ENCODE measurements at regions not wholly inside any gene's neighbourhood (a gene's known extent, or its start where the extent isn't known, plus 50 kb on each side); places are given as distances from the start of the nearest gene placed in this dataset.
"Not testable (repeated sequence)": the region's sequence is repeated elsewhere in the genome, so short reads cannot be mapped to it uniquely, and the experiment has no call there.

DNA sequence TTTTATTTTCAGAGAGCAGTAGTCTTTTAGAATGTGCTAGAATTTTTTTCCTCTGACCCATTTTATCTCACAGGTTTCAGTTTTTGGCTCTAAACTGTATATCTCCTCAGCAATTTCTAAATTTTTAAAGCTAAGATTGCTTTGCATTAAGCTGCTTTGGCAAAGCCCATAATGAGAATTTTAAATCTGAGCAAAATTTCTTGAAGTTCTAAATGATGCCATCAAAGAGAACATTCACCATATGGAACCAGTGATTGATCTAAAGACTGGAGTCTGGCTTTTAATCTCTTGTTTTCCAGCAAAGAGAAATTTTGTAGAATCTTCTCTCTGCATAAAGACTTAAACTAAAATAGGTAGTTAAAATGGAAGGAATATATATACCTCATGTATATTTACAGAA, 313.6 kb downstream of the TBC1D32 start:
- DNase-seq (ENCODE audit: low read depth), result no peak

DNA sequence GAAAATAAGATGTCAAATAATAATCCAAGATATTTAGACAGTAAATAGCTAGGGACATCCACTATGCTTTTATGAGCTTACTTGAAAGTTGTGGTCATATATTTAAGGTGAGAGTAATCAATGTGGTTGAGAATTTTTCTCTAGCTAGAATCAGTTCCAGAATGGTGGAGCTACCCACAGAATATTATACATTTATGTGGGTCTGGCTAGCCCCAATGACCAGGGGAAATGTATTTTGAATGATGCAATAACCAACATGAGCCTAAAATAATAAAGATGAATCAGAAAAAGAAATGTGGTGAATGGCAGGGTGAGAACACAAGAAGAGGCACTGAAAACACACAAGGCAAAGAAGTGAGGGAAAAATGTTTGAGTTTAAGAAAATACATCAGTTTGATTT, 325.7 kb downstream of the TBC1D32 start:
- DNase-seq (ENCODE audit: low read depth), result no peak

DNA sequence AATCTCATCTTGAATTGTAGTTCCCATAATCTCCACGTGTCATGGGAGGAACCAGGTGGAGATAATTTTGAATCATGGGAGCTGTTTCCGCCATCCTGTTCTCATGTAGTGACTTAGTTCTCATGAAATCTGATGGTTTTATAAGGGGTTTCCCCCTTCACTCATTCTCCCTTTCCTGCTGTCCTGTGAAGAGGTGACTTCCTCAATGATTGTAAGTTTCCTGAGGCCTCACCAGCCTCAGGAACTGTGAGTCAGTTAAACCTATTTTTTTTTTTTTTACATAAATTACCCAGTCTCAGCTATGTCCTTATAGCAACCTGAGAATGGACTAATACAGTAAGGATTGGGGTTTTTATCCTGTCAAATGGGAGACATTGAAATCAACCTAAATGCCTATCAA, 328.3 kb downstream of the TBC1D32 start:
- DNase-seq (ENCODE audit: low read depth), result no peak

DNA sequence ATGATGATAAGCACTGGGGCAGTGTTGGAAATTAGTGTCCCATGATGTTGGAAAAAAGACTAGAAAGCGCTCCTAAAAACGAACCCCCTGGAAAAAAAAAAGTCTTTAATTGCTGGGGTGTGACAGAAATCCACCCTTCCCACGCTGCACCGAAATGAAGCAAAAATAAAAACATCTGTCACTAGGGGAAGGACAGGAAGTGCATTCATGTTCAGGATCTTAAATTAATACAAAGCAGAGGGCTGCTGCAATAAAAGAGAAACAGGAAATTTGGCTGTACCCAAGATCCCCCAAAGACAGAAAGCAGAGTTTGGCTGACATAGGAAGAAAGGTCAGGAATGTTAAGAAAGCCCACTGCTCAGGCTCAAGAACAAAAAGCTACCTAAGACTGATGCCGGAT, 333.9 kb downstream of the TBC1D32 start:
- no peak for DNase-seq (ENCODE audit: low read depth)

DNA sequence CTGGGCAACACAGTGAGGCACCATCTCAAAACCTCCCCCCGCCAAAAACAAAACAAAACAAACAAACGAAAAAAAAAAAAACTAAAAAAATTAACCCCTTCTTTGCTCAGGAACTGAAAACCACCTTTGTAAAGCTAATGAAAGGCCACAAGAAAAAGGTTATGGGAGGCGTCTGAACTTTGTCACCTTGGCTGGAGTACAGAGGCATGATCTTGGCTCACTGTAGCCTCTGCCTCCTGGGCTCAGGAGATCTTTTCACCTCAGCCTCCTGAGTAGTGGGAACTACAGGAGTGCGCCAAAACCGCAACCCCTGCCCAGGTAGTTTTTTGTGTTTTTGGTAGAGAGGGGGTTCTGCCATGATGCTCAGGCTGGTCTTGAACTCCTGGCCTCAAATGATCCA, 337.9 kb downstream of the TBC1D32 start:
- DNase-seq (ENCODE audit: low read depth), result no peak

DNA sequence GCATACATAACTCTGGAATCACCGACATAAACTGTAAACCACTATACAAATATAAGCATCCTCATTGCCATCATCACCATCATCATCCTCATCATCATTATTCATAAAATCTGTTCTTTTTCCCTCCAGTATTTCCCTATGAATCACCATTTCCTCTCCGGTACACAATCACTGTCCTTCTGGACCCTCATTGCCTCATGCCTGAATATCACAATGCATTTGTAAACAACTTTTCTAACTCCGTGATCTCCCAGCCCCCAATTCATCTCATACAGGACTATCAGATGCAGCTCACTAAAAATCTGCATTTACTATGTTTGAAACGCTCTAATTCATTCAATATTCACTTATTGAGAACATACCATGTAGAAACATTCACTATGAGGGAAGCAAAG, 339.7 kb downstream of the TBC1D32 start:
- no peak for DNase-seq (ENCODE audit: low read depth)

DNA sequence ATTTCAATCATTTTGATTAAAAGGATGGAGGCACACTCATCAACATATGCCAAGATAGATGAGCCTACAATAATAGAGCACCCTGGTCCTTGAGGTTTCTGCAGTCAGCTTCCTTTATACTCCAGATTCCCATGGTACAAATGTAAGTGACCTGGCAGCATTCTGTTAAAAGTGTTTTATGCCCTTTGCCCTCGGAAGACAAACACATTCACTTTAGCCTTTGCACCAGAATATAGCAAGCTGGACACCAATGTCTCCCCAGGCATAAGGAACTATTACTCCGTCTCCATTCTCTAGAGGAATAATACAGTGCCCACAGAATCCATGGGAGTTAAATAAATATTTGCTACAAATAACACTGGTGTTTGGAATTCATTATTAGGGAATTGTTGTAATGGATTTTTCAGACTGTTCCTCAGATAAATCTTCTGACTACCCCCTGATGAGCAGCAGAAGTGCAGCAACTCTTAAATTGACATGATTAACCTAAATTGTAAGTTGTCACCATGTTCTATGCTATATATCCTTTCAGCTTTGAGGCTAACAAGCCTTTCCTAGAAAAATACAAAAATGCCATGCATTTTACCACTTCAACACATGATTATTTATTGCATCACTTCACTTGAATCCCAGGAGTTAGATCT, 340.2 kb downstream of the TBC1D32 start:
- no peak for DNase-seq (ENCODE audit: low read depth)

DNA sequence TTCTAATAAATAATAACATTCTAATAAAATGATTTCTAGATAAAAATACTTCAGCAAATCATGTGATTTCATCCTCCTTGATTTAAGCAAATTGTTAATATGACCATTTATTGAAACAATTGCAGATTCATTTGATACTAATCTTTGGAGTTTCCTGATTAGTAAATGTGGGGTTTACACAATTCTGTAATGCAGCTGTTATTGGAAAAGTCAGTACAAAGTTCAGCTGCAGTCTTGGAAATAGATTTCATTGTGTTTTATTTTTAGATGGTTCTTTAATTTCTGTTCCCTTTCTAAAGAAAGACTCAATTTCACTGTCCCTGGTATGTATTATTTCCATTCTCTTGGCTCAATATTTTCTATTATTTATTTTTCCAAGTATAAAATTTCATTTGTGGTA, 342.0 kb downstream of the TBC1D32 start:
- no peak for DNase-seq (ENCODE audit: low read depth)

DNA sequence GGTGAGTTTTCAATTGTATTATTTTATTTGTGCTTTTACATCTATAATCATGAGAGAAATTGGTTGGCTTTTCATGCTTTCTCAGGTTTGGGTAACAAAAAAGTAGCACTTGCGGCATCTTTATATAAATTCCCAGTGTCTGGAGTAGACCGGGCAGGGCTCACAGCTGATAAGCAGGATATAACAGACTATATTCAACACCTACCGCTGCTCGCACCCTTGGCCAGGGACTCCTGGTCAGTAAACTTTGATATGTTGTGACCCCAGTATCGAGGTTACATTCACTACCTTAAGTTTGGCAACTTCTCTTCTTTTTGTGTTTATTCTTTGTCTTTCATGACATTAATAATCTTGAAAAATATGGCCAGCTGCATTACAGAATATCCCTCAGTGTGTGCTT, 343.4 kb downstream of the TBC1D32 start:
- no peak for DNase-seq (ENCODE audit: low read depth)

DNA sequence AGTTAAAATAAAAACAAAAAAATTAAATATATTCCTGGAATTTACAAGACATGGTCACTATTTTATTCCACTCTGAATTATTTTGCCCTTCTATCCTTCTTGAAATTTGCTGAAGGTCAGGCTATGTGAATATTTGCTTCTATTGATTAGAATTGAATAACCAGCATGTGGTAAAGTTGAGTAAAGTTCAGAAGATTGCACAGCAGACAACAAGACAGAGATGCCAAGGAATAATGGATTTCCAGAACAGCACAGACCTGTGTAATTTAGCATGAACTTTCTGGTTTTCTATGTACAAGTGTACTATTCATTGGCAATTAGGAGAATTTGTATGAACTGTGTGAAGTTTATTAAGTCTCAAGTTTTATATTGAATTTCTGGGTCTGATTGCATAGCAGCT, 352.4 kb downstream of the TBC1D32 start:
- no peak for DNase-seq (ENCODE audit: low read depth)

DNA sequence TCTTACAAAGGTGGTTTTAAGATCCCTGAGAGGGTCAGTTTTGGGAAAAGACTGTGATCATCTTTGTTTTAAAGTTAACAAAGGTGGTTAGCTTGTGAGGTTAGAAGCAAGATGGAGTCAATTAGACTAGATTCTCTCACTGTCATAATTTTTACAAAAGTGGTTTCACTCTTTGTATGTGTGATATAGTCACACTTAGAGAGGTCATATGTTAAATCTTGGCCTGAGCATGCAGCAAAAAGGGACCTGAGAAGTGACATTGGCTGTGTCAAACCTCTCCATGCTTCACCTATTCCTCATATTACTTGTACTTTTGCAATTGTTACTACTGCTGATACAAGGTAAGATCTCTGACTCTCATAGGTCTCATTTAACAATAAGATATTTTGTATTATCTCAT, 368.0 kb downstream of the TBC1D32 start:
- no peak for DNase-seq (ENCODE audit: low read depth)

DNA sequence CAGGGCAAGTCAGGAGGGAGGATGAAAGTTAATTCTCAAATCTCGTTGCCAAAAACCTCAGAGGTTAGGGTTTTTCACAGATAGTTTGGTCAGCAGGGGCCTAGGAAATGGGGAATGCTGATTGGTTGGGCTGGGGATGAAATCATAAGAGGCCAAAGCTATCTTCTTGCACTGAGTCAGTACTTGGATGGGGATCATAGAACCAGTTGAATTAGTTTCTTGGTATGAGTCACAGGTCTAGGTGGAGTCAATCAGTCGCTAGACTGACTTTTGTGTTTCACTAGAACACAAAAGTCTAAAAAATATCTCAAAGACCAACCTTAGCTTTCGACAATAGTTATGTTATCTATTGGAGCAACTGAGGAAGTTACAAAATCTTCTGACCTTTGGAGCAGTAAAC, 368.5 kb downstream of the TBC1D32 start:
- DNase-seq (ENCODE audit: low read depth), result peak; percentile 6

DNA sequence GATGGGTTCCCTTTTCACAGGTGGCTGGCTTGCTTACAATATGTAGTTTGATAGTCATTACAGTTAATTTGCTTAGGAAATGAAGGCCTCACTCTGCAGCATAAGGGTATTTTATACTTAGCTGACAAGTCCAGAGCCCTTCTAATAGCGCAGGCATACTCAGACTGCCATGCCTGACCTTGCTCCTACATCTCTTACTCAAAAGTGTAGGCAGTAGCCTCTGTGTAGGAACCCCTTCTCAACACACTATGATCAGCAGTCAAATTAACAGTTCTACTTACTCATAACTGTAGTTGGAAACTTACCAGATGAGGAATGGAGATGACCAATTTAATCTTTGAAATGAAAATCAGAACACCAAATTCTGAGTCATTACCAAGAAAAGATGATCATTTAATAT, 373.5 kb downstream of the TBC1D32 start:
- DNase-seq (ENCODE audit: low read depth), result no peak

DNA sequence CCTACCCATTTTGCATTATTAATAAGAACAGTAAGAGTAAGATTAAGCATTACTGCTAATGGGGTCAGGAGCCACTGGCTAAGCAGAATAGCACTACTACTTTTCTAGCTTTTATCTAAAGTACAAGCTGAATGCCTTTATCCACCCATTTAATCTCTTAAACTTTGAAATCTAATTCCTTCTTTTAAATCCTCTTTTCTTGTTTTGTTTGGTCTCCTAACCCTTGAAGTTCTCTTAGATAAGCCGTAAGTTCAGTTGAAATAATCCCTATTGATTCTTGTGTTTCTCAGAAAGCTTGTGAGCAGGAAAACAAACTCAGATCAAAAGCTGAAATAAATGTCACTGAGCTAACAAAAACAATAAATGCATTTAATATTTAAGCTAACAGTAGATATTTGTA, 380.2 kb downstream of the TBC1D32 start:
- no peak for DNase-seq (ENCODE audit: low read depth)

DNA sequence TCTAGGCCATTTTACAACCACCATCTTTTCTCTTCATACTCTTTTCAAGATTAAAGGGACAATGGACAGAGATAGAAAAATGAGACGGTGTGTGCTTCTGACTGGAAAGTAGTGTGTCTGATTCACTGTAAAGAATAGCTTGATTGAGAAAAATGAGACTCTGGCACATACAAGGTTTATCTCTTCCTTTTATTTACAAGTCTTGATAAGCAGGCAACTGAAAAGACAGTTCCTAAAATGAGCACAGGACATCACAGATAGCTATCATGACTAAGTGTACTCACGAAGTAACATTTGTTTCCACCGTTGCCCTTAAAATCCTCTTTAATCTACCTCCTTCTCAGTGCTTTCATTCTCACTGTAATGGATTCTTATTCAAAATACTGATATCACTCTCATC, 383.0 kb downstream of the TBC1D32 start:
- DNase-seq (ENCODE audit: low read depth), result no peak

DNA sequence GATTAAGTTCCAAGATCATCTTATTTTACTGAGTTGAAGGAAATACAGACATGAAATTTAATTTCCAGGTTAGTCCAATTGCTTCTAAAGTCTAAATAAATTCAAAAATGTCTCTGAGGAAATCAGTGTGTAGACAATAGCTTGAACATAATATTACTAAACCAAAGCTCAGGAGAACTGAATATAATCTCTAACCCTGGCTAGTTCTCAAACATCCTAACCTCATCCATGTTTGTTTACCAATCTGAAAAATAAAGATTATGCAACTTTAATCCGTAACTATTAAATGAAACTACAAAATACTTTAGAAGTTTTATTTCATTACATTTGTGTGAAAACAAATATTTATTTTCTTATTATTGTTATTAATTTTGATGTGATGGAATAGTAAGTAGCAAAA, 387.2 kb downstream of the TBC1D32 start:
- no peak for DNase-seq (ENCODE audit: low read depth)

DNA sequence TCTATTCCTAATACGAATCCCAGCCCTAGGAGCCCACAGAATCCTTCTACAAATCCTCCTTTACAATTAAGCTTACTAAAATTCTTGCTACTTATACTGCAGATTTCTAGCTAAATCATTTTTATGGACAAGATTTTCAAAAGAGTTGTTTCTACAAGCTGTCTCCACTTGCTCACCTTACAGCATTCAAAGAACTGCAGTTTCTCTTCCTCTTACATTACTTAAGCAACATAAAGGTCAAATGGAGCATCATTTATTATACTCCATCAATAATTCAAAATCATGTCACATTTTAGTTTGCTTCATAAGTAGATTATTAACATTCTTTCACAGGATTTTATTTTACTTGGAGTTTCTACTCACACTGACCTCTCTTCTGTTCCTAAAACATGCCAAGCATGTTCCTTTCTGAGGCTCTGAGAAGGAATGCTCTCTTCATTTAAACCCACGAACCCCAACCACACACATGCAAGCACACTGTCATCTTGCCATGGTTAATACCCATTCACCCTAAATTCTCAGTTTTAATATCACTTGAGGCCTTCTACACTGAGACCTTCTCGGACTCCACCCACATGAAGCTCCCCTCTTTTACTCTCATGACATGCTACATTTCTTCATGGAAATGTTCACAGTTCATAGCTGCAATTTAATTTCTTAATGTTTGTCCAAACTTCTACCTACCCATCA, 388.2 kb downstream of the TBC1D32 start:
- no peak for DNase-seq (ENCODE audit: low read depth)

DNA sequence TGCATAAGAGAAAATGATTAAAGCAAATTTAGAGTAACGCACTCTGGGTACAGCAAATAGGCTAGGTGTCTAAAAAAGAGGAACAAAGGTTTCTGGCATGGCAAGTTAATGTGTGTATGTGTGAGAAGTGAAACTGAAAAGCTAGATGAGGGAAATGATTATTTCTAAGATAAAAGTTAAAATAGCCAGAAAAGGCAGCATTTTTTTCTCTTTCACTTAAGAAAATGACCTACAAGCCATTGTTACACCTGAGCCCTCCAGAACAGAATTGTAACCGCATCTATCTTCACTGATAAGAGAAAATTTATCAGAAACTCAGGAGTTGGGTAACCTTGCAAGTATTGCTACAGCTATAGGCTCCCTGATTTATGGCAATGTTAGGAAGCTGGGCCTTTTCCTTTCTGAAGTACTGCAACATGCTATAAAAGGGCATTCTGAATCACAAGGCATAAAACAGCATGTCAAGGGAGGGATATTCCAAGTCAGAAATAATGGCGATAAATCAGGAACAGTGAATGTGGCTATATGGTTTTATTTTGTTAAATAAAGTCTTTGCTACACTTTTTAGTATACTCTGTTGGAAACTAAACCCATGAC, 395.3 kb downstream of the TBC1D32 start:
- DNase-seq (ENCODE audit: low read depth), result no peak

DNA sequence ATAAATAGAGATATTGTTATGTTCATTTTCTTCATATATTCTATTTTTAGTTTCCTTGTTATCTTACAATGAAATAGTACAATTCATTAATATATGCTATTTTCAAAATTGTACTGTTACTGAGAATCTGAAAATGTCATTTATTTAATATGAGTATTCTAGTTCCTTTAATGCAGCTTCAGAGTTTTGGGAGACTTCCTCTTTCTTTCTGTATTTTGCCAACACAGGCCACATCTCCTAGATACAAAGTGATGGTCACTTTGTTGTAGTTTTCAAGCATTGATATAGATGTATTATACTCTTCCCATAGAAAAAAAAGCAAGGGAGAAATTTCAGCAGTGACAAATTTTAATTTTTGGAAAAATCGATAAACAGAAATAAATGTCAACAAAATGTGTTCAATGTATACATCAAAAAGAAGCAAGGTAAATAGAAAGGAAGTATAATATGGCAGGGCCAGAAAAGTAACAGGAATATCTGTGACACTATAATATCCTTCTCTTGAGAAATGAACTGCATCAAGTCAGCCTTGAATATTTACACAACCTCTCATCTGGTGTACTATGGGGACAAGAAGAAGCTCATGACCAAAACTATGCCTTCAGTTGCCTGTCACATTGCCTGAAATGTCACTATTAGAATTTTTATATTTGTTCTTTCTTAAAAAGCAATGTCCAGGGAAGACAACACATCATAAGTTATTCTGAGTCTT, 396.0 kb downstream of the TBC1D32 start:
- DNase-seq (ENCODE audit: low read depth), result no peak

DNA sequence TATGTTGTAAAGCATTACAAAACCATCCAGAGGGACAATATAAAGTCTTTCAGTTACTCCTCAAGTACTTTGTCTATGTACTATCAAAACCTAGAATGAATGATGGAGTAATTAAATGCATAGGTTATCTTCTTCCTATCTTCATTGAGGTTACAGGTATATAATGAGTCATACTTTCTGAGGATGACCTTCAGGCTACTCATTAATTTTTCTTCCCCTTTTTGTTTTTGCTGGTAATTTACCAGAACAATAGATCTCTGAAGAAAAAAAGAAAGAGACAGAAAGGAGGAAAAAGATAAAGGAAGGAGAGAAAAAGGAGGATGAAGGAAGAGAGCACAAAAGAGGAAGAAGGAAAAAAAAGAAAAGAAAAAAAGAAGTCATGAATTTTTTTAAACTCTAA, 398.4 kb downstream of the TBC1D32 start:
- no peak for DNase-seq (ENCODE audit: low read depth)

DNA sequence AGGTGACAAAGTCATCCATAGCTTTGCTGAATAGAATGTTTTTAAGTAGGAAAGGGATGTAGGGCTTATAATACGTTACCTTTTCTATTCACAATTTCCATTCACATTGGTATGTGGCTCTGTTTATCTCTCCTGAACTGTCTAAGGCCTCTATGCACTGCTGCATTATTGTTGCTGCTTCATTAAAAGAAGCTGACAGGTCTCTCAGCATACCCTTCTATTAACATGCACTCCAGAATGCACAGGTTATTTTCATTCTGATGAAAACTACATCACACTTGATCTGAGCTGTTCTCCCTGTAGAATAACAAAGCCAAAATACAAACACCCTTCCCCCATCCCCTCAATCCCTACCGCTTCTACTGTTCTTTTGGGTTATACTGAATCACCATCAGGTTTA, 399.3 kb downstream of the TBC1D32 start:
- DNase-seq (ENCODE audit: low read depth), result no peak

DNA sequence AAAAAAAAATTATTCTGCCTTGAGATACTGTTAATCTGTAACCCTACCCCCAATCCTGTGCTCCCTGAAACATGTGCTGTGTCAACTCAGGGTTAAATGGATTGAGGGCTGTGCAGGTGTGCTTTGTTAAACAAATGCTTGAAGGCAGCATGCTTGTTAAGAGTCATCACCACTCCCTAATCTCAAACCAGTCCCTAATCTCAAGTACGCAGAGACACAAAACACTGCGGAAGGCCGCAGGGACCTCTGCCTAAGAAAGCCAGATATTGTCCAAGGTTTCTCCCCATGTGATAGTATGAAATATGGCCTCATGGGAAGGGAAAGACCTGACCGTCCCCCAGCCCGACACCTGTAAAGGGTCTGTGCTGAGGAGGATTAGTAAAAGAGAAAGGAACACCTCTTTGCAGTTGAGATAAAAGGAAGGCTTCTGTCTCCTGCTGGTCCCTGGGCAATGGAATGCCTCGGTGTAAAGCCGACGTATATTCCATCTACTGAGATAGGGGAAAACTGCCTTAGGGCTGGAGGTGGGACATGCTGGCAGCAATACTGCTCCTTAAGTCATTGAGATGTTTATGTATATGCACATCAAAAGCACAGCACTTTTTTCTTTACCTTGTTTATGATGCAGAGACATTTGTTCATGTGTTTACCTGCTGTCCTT, 402.6 kb downstream of the TBC1D32 start:
- not testable (repeated sequence) for DNase-seq (ENCODE audit: low read depth)
